Neuronal stem cell (in vitro differentiated cells): ENCODE measurements at regions not wholly inside any gene's neighbourhood (a gene's known extent, or its start where the extent isn't known, plus 50 kb on each side); places are given as distances from the start of the nearest gene placed in this dataset.

Experiments
- DNase-seq: peaks from one replicate; pipeline ENCODE4 v3.0.0-alpha.2; 2013; ENCODE audit warnings: low spot score
- H2AFZ ChIP-seq: one replicate; pipeline ENCODE4 v1.6.1; 2013; ENCODE audit warnings: mild to moderate bottlenecking, low read length, inconsistent platforms
- H2AK5ac ChIP-seq: 2 replicates; pipeline ENCODE4 v1.6.1; 2013; ENCODE audit warnings: low read depth, mild to moderate bottlenecking, inconsistent platforms, low read length, moderate library complexity, mixed read lengths
- H2BK120ac ChIP-seq: 2 replicates; pipeline ENCODE4 v1.6.1; 2013; ENCODE audit warnings: low read depth, mild to moderate bottlenecking, inconsistent platforms, low read length, moderate library complexity, mixed read lengths
- H2BK12ac ChIP-seq: one replicate; pipeline ENCODE4 v1.6.1; 2013; ENCODE audit warnings: low read length, inconsistent platforms
- H2BK15ac ChIP-seq: 2 replicates; pipeline ENCODE4 v1.6.1; 2013; ENCODE audit warnings: mild to moderate bottlenecking, low read length, inconsistent platforms, mixed read lengths
- H2BK5ac ChIP-seq: one replicate; pipeline ENCODE4 v1.6.1; 2013; ENCODE audit warnings: inconsistent platforms, mild to moderate bottlenecking, low read length, moderate library complexity
- H3K14ac ChIP-seq: one replicate; pipeline ENCODE4 v1.6.1; 2013; ENCODE audit warnings: low read length, inconsistent platforms
- H3K18ac ChIP-seq: 2 replicates; pipeline ENCODE4 v1.6.1; 2013; ENCODE audit warnings: low read length, inconsistent platforms
- H3K23ac ChIP-seq: 2 replicates; pipeline ENCODE4 v1.6.1; 2013; ENCODE audit warnings: low read depth, mild to moderate bottlenecking, mixed read lengths, low read length, inconsistent platforms; ENCODE audit not compliant: poor library complexity
- H3K27ac ChIP-seq: replicated peaks from 3 replicates; pipeline ENCODE4 v1.5.1; 2013; ENCODE audit warnings: low read length, inconsistent platforms
- H3K27me3 ChIP-seq, 3 experiments: 2 replicates each; pipeline ENCODE4 v1.6.1; 2013; ENCODE audit warnings: low read length in 3 of 3, mild to moderate bottlenecking in 2 of 3, inconsistent platforms in 1 of 3, low read depth in 1 of 3, mixed read lengths in 1 of 3, moderate library complexity in 1 of 3; ENCODE audit not compliant: control insufficient read depth in 3 of 3, insufficient read depth in 3 of 3
- H3K36me3 ChIP-seq, 2 donors: replicated peaks in 1 of 2; 2 replicates each; pipeline ENCODE4 v1.6.1; 2013; ENCODE audit warnings: low read length in 2 of 2; ENCODE audit not compliant: control insufficient read depth in 2 of 2, insufficient read depth in 2 of 2
- H3K4ac ChIP-seq: 2 replicates; pipeline ENCODE4 v1.6.1; 2013; ENCODE audit warnings: inconsistent platforms, mild to moderate bottlenecking, low read length, moderate library complexity
- H3K4me1 ChIP-seq, 2 donors: 1 replicate in 1 of 2; 2 replicates in 1 of 2; pipeline ENCODE4 v1.6.1; 2013; ENCODE audit warnings: low read length in 2 of 2, low read depth in 1 of 2; ENCODE audit not compliant: control insufficient read depth in 2 of 2, insufficient read depth in 1 of 2
- H3K4me2 ChIP-seq: one replicate; pipeline ENCODE4 v1.6.1; 2013; ENCODE audit warnings: mild to moderate bottlenecking, low read length, inconsistent platforms; ENCODE audit not compliant: insufficient read depth, poor library complexity, severe bottlenecking
- H3K4me3 ChIP-seq, 2 donors: 2 replicates each; pipeline ENCODE4 v1.5.1; 2013; ENCODE audit warnings: low read length in 2 of 2, mild to moderate bottlenecking in 2 of 2, inconsistent platforms in 1 of 2, moderate library complexity in 1 of 2
- H3K79me1 ChIP-seq: one replicate; pipeline ENCODE4 v1.6.1; 2013; ENCODE audit warnings: low read depth, mild to moderate bottlenecking, inconsistent platforms, low read length, moderate library complexity
- H3K9ac ChIP-seq: one replicate; pipeline ENCODE4 v1.6.1; 2013; ENCODE audit warnings: mild to moderate bottlenecking, low read depth, low read length, inconsistent platforms; ENCODE audit not compliant: poor library complexity
- H3K9me3 ChIP-seq, 2 donors: replicated peaks in 1 of 2; 2 replicates each; pipeline versions ENCODE3 to v1.6.1; 2013; ENCODE audit warnings: low read length in 2 of 2, mild to moderate bottlenecking in 2 of 2, inconsistent platforms in 1 of 2, low read depth in 1 of 2, mixed read lengths in 1 of 2, moderate library complexity in 1 of 2; ENCODE audit not compliant: control insufficient read depth in 2 of 2, insufficient read depth in 1 of 2
- H4K8ac ChIP-seq: one replicate; pipeline ENCODE4 v1.6.1; 2013; ENCODE audit warnings: low read depth, mild to moderate bottlenecking, inconsistent platforms, low read length, moderate library complexity
- H4K91ac ChIP-seq: one replicate; pipeline ENCODE4 v1.6.1; 2013; ENCODE audit warnings: low read length, low read depth, mild to moderate bottlenecking, inconsistent platforms; ENCODE audit not compliant: poor library complexity
- WGBS, 2 donors: extraction: QIAGEN DNeasy Blood & Tissue Kit; methylation state at CpG; one replicate each; pipeline ENCODE4 v1.1.7; 2013; ENCODE audit warnings: missing lambda C conversion rate in 2 of 2, mixed read lengths in 1 of 2; ENCODE audit not compliant: insufficient read length in 2 of 2, insufficient replicate concordance in 1 of 2; ENCODE audit errors: extremely low coverage in 2 of 2; 5-methylcytosine and 5-hydroxymethylcytosine counted together

- no peak overlapping the region for H2BK120ac ChIP-seq
- no peak overlapping the region for H2BK12ac ChIP-seq
- H2AFZ ChIP-seq: no peak overlapping the region
- no peaks in the 10 kb centered on the region for H3K36me3 ChIP-seq
- H4K8ac ChIP-seq: no peak overlapping the region
- no peak overlapping the region for H4K91ac ChIP-seq
- no CpG with 5 or more reads among the region's 3 CpGs for WGBS, 2 donors
- no peak overlapping the region for H3K18ac ChIP-seq
- H2BK15ac ChIP-seq: no peak overlapping the region
- no peak overlapping the region for H3K23ac ChIP-seq
- H3K4ac ChIP-seq: no peak overlapping the region
- no peak overlapping the region for H2BK5ac ChIP-seq
- no peak for DNase-seq
- peaks cover 0 to 27% of the 10 kb centered on the region in 2 donors for H3K4me1 ChIP-seq
- H3K9ac ChIP-seq: no peak overlapping the region
- H2AK5ac ChIP-seq: no peak overlapping the region
- H3K27ac ChIP-seq: no peak overlapping the region
- no peaks in the 10 kb centered on the region for H3K9me3 ChIP-seq
- H3K4me2 ChIP-seq: no peak overlapping the region
- H3K14ac ChIP-seq: no peak overlapping the region
- peaks cover 0 to 4% (median 0%) of the 10 kb centered on the region in 3 experiments for H3K27me3 ChIP-seq
- no peak overlapping the region for H3K4me3 ChIP-seq
- H3K79me1 ChIP-seq: no peaks in the 10 kb centered on the region
Measured at GRCh38 chr1:30380625-30380984, 342.8 kb downstream of the MATN1 start.

DNA sequence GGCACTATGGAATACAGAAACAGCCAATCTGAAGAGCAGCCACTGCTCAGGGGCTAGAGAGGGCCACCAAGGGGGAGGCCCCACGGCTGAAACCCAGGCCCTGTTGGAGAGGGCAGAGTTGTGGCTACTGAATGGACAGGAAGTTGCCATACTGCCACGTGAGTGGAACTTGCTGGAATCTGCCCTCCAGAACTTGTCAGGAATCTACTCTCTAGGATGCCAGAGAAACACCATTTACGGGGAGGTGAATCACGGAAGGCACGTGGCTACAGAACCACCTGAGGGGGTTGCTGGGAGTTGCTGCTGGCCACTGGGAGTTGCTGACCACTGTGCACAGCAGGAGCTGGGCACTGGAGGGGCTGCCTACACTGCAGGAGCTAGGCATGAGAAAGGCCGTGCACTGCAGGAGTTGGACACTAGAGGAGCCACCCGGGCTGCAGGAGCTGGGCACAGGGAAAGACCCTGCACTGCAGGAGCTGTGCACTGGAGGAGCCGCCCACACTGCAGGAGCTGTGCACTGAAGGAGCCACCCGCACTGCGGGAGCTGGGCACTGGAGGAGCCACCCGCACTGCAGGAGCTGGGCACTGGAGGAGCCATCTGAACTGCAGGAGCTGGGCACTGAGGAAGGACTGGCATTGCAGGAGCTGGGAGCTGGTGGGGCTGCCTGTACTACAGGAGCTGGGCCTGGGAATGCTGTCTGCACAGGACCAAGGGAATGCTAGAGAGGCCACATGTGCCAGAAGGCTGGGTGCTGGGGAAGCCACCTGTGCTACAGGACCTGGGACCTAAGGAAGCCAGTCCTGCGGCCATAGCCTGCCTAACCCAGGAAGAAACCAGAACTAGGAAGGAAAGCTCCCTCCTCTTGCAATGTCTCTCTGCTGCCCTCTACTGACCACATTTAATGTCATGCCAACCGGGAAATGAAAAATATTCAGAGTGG, 343.4 kb downstream of the MATN1 start:
- H3K4ac ChIP-seq: peak overlapping the region; percentile 43
- H3K9me3 ChIP-seq: no peaks in the 10 kb centered on the region
- H2BK12ac ChIP-seq: peak overlapping the region; percentile 2
- no peaks in the 10 kb centered on the region for H3K36me3 ChIP-seq
- peak overlapping the region; percentile 70 for H2BK5ac ChIP-seq
- H3K18ac ChIP-seq: peak overlapping the region; percentile 96
- peak overlapping the region; percentile 2 for H3K14ac ChIP-seq
- H3K9ac ChIP-seq: no peak overlapping the region
- H3K23ac ChIP-seq: no peak overlapping the region
- peaks cover 0 to 4% (median 0%) of the 10 kb centered on the region in 3 experiments for H3K27me3 ChIP-seq
- no peak overlapping the region for H2AFZ ChIP-seq
- DNase-seq: peak; percentile 75
- no CpG with 5 or more reads among the region's 13 CpGs for WGBS, 2 donors
- no peak overlapping the region for H3K4me3 ChIP-seq
- H3K4me1 ChIP-seq: peaks cover 0 to 27% of the 10 kb centered on the region in 2 donors
- H3K79me1 ChIP-seq: no peaks in the 10 kb centered on the region
- no peak overlapping the region for H2BK120ac ChIP-seq
- H2AK5ac ChIP-seq: peak overlapping the region; percentile 65
- H4K8ac ChIP-seq: no peak overlapping the region
- no peak overlapping the region for H4K91ac ChIP-seq
- H3K4me2 ChIP-seq: no peak overlapping the region
- H2BK15ac ChIP-seq: peak overlapping the region; percentile 96
- no peak overlapping the region for H3K27ac ChIP-seq

DNA sequence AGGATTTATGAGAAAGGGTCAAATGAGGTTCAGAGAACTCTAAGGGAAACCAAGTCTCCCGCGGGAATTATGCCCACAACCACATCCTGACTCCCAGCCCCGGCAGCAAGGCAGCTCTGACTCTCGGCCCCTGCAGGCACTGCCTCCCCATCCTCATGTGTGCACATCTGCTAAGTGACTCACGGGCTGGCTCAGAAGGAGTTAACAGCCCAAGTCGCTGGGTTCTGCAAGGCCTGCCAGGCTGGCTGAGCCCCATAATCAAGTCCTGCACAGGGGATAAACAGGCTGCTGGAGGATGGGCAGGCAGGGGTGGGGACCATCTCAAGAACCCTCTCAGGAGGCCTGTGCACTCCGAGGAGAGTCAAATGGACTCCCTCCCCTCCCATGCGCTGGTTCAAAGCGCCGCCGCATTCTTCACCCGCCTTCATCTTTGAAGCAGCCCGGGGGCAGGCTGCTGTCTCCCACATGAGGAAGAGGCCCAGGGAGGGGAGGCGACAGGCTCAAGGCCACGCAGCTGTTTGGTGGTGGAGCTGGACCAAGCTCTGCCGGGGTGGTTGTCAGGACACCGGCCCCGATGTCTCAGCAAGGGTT, 344.3 kb downstream of the MATN1 start:
- no CpG with 5 or more reads among the region's 18 CpGs for WGBS, 2 donors
- H3K4me1 ChIP-seq: peaks cover 0 to 27% of the 10 kb centered on the region in 2 donors
- H3K23ac ChIP-seq: no peak overlapping the region
- no peak overlapping the region for H3K14ac ChIP-seq
- no peak overlapping the region for H2BK5ac ChIP-seq
- H3K9me3 ChIP-seq: no peaks in the 10 kb centered on the region
- no peak overlapping the region for H4K8ac ChIP-seq
- no peak overlapping the region for H2AK5ac ChIP-seq
- H3K4me3 ChIP-seq: no peak overlapping the region
- no peak overlapping the region for H2BK12ac ChIP-seq
- peak overlapping the region; percentile 46 for H3K18ac ChIP-seq
- no peak overlapping the region for H3K4ac ChIP-seq
- no peak overlapping the region for H2AFZ ChIP-seq
- no peaks in the 10 kb centered on the region for H3K79me1 ChIP-seq
- no peak overlapping the region for H3K4me2 ChIP-seq
- H2BK120ac ChIP-seq: no peak overlapping the region
- no peak overlapping the region for H3K9ac ChIP-seq
- H3K27me3 ChIP-seq: peaks cover 0 to 4% (median 0%) of the 10 kb centered on the region in 3 experiments
- no peak overlapping the region for H4K91ac ChIP-seq
- no peak overlapping the region for H3K27ac ChIP-seq
- no peak for DNase-seq
- H2BK15ac ChIP-seq: peak overlapping the region; percentile 96
- no peaks in the 10 kb centered on the region for H3K36me3 ChIP-seq

DNA sequence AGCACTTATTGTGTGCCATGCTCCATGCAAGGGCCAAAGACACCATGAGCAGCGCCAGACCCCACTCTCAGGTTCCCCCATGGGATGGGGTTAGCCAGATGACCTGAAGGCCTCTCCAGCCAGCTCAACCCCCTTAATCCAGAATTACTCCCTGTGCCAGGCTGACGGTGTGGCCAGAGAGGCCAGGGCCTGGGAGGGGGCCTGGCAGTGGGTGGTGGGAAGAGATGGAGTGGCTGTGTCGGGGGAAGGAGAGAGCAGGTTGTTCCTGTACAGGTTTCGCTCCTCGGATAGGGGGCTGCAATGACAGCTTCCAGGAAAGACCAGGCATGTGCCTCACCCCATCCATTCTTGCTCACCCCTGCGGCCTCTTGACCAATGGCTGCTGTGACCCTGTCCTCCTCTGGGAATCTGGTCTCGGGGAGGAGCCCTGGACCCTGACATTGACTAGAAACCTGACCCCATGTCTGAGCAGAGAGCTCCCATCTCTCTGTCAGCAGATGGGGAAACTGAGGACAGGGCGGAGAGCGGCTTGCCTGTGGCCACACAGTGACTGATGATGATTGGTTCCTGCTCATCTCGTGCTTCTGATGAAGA, 345.3 kb downstream of the MATN1 start:
- H3K4me2 ChIP-seq: no peak overlapping the region
- no peak overlapping the region for H2BK15ac ChIP-seq
- no peak overlapping the region for H3K27ac ChIP-seq
- H3K9me3 ChIP-seq: no peaks in the 10 kb centered on the region
- H2BK5ac ChIP-seq: no peak overlapping the region
- no CpG with 5 or more reads among the region's 10 CpGs for WGBS, 2 donors
- H2AK5ac ChIP-seq: peak overlapping the region; percentile 39
- no peak overlapping the region for H2BK12ac ChIP-seq
- H4K8ac ChIP-seq: no peak overlapping the region
- no peak overlapping the region for H3K14ac ChIP-seq
- no peak overlapping the region for H3K9ac ChIP-seq
- H3K36me3 ChIP-seq: no peaks in the 10 kb centered on the region
- H4K91ac ChIP-seq: no peak overlapping the region
- no peak overlapping the region for H3K4me3 ChIP-seq
- H3K4ac ChIP-seq: no peak overlapping the region
- H2BK120ac ChIP-seq: no peak overlapping the region
- H3K23ac ChIP-seq: no peak overlapping the region
- H2AFZ ChIP-seq: no peak overlapping the region
- H3K79me1 ChIP-seq: no peaks in the 10 kb centered on the region
- H3K4me1 ChIP-seq: peaks cover 0 to 27% of the 10 kb centered on the region in 2 donors
- peaks cover 0 to 4% (median 0%) of the 10 kb centered on the region in 3 experiments for H3K27me3 ChIP-seq
- H3K18ac ChIP-seq: peak overlapping the region; percentile 84
- DNase-seq: no peak
